HAP-1 (cell line): ENCODE measurements at regions not wholly inside any gene's neighbourhood (a gene's known extent, or its start where the extent isn't known, plus 50 kb on each side); places are given as distances from the start of the nearest gene placed in this dataset.

Source experiments
- DNase-seq, 2 experiments: peaks; one replicate each; pipeline ENCODE4 v3.0.0-alpha.2; 2016 to 2020; ENCODE audit warnings: low spot score in 2 of 2
- H3K27me3 ChIP-seq: fragments of 250-450 bp; sonication (Bioruptor Pico); 2 replicates; pipeline ENCODE4 v1.5.1; 2020; ENCODE audit warnings: low read depth, mild to moderate bottlenecking, moderate library complexity
- H3K36me3 ChIP-seq: fragments of 250-450 bp; sonication (Bioruptor Pico); replicated peaks from 2 replicates; pipeline ENCODE4 v1.5.1; 2020; ENCODE audit warnings: mild to moderate bottlenecking
- H3K4me1 ChIP-seq: fragments of 250-450 bp; sonication (Bioruptor Pico); 2 replicates; pipeline ENCODE4 v1.5.1; 2020; ENCODE audit warnings: mild to moderate bottlenecking
- H3K4me3 ChIP-seq: fragments of 250-450 bp; sonication (Bioruptor Pico); 2 replicates; pipeline ENCODE4 v1.5.1; 2020; ENCODE audit warnings: mild to moderate bottlenecking, moderate library complexity
- H3K9me3 ChIP-seq: fragments of 250-450 bp; sonication (Bioruptor Pico); 2 replicates; pipeline ENCODE4 v1.5.1; 2020; ENCODE audit warnings: mild to moderate bottlenecking, moderate library complexity
- in situ Hi-C: fragments of 300-500 bp; cut with MboI; formaldehyde crosslinking; loops from 3 replicates; pipeline ENCODE4 v1.14.3; 2020; ENCODE audit warnings: low sequenced_read_pairs, inconsistent platforms, mixed read lengths

- Histone ChIP-seq H3K4me1 (no peaks in the 10 kb centered on the region), H3K36me3 (no peaks in the 10 kb centered on the region), H3K9me3 (no peaks in the 10 kb centered on the region), H3K4me3 (no peak overlapping the region), H3K27me3 (no peaks in the 10 kb centered on the region)
- DNase-seq: no peak
- in situ Hi-C loops: no loop called here
These were observed 136.0 kb upstream of the ADRA1B start for GRCh38 chr5:159780246-159780645.

- in situ Hi-C loops: no loop called here
- DNase-seq: no peak
These were observed 134.6 kb upstream of the ADRA1B start for GRCh38 chr5:159781626-159782157.

GRCh38 chr5:159782197-159782994, 133.9 kb upstream of the ADRA1B start:
- in situ Hi-C loops: no loop called here
- Histone ChIP-seq H3K4me1 (no peaks in the 10 kb centered on the region), H3K4me3 (no peak overlapping the region), H3K36me3 (no peaks in the 10 kb centered on the region), H3K9me3 (no peaks in the 10 kb centered on the region), H3K27me3 (no peaks in the 10 kb centered on the region; the same call in 1 of the 2 replicates)
- DNase-seq: no peak

More at GRCh38 chr5:159781626-159782157, 134.6 kb upstream of the ADRA1B start:
- no peaks in the 10 kb centered on the region for H3K36me3 ChIP-seq
- H3K4me3 ChIP-seq: no peak overlapping the region
- no peaks in the 10 kb centered on the region for H3K4me1 ChIP-seq
- no peaks in the 10 kb centered on the region for H3K9me3 ChIP-seq
- no peaks in the 10 kb centered on the region; the same call in 1 of the 2 replicates for H3K27me3 ChIP-seq

GRCh38 chr5:159782995-159783300, 133.3 kb upstream of the ADRA1B start:
- in situ Hi-C loops: no loop called here
- Histone ChIP-seq H3K9me3 (no peaks in the 10 kb centered on the region), H3K36me3 (no peaks in the 10 kb centered on the region), H3K4me3 (no peak overlapping the region), H3K27me3 (no peaks in the 10 kb centered on the region; the same call in 1 of the 2 replicates), H3K4me1 (no peaks in the 10 kb centered on the region)
- DNase-seq: no peak

GRCh38 chr5:159783726-159784247, 132.5 kb upstream of the ADRA1B start:
- H3K27me3 ChIP-seq: no peaks in the 10 kb centered on the region; the same call in 1 of the 2 replicates
- no peaks in the 10 kb centered on the region for H3K36me3 ChIP-seq
- H3K4me1 ChIP-seq: no peaks in the 10 kb centered on the region
- no peaks in the 10 kb centered on the region for H3K9me3 ChIP-seq
- in situ Hi-C loops: no loop called here
- H3K4me3 ChIP-seq: no peak overlapping the region
- no peak for DNase-seq

- in situ Hi-C loops: no loop called here
- Histone ChIP-seq H3K9me3 (no peaks in the 10 kb centered on the region), H3K4me1 (no peaks in the 10 kb centered on the region), H3K27me3 (no peaks in the 10 kb centered on the region; the same call in 1 of the 2 replicates), H3K36me3 (no peaks in the 10 kb centered on the region), H3K4me3 (no peak overlapping the region)
- no peak for DNase-seq
These were observed 131.3 kb upstream of the ADRA1B start for GRCh38 chr5:159784993-159785392.

- no peaks in the 10 kb centered on the region for H3K9me3 ChIP-seq
- in situ Hi-C loops: no loop called here
- no peaks in the 10 kb centered on the region for H3K36me3 ChIP-seq
- DNase-seq: no peak
- H3K27me3 ChIP-seq: no peaks in the 10 kb centered on the region; the same call in 1 of the 2 replicates
- H3K4me1 ChIP-seq: no peaks in the 10 kb centered on the region
- H3K4me3 ChIP-seq: no peak overlapping the region
These were observed 130.6 kb upstream of the ADRA1B start for GRCh38 chr5:159785656-159786055.

- H3K4me1 ChIP-seq: no peaks in the 10 kb centered on the region
- DNase-seq: no peak
- in situ Hi-C loops: no loop called here
- H3K4me3 ChIP-seq: no peak overlapping the region
- no peaks in the 10 kb centered on the region; the same call in 1 of the 2 replicates for H3K27me3 ChIP-seq
- H3K36me3 ChIP-seq: no peaks in the 10 kb centered on the region
- no peaks in the 10 kb centered on the region for H3K9me3 ChIP-seq
These were observed 130.1 kb upstream of the ADRA1B start for GRCh38 chr5:159786201-159786600.

GRCh38 chr5:159786901-159787691, 129.2 kb upstream of the ADRA1B start:
- in situ Hi-C loops: no loop called here
- Histone ChIP-seq H3K4me1 (no peaks in the 10 kb centered on the region), H3K9me3 (no peaks in the 10 kb centered on the region), H3K27me3 (no peaks in the 10 kb centered on the region; the same call in 1 of the 2 replicates), H3K36me3 (no peaks in the 10 kb centered on the region), H3K4me3 (no peak overlapping the region)
- DNase-seq: no peak

GRCh38 chr5:159787837-159788236, 128.4 kb upstream of the ADRA1B start:
- Histone ChIP-seq H3K4me3 (no peak overlapping the region), H3K36me3 (no peaks in the 10 kb centered on the region), H3K4me1 (no peaks in the 10 kb centered on the region), H3K9me3 (no peaks in the 10 kb centered on the region), H3K27me3 (no peaks in the 10 kb centered on the region; the same call in 1 of the 2 replicates)
- in situ Hi-C loops: no loop called here
- DNase-seq: no peak

GRCh38 chr5:159788835-159789331, 127.4 kb upstream of the ADRA1B start:
- Histone ChIP-seq H3K36me3 (no peaks in the 10 kb centered on the region), H3K9me3 (no peaks in the 10 kb centered on the region), H3K4me1 (no peaks in the 10 kb centered on the region), H3K4me3 (no peak overlapping the region), H3K27me3 (no peaks in the 10 kb centered on the region; the same call in 1 of the 2 replicates)
- no peak for DNase-seq
- in situ Hi-C loops: no loop called here

- no peaks in the 10 kb centered on the region for H3K36me3 ChIP-seq
- DNase-seq: no peak
- in situ Hi-C loops: no loop called here
- no peak overlapping the region for H3K4me3 ChIP-seq
- H3K27me3 ChIP-seq: no peaks in the 10 kb centered on the region
- no peaks in the 10 kb centered on the region for H3K4me1 ChIP-seq
- no peaks in the 10 kb centered on the region for H3K9me3 ChIP-seq
These were observed 124.1 kb upstream of the ADRA1B start for GRCh38 chr5:159792180-159792579.

- H3K27me3 ChIP-seq: no peaks in the 10 kb centered on the region
- H3K4me3 ChIP-seq: no peak overlapping the region
- H3K4me1 ChIP-seq: no peaks in the 10 kb centered on the region
- in situ Hi-C loops: no loop called here
- no peaks in the 10 kb centered on the region for H3K36me3 ChIP-seq
- DNase-seq: no peak
- H3K9me3 ChIP-seq: no peaks in the 10 kb centered on the region
These were observed 118.9 kb upstream of the ADRA1B start for GRCh38 chr5:159797261-159797970.
